ENCODE measurements at regions not wholly inside any gene's neighbourhood (a gene's known extent, or its start where the extent isn't known, plus 50 kb on each side); places are given as distances from the start of the nearest gene placed in this dataset.

GRCh38 chr7:429828-430180 lies 89.8 kb downstream of the PDGFA start:
- TF ChIP-seq CTCF (IDR thresholded peaks at IDR 0.05) = no peak
- TF ChIP-seq POLR2A (IDR thresholded peaks at IDR 0.05) = no peak
